A549 (cell line): ENCODE measurements at regions not wholly inside any gene's neighbourhood (a gene's known extent, or its start where the extent isn't known, plus 50 kb on each side); places are given as distances from the start of the nearest gene placed in this dataset.

ENCODE experiments used
- ATAC-seq, 2 experiments: fragments of 200-7000 bp in 1 of 2; fragments of >200 bp in 1 of 2; cut with Nextera tagmentation in 1 of 2; cut with Tn5 transposase in 1 of 2; 3 replicates each; pipeline versions ENCODE4 v1.8.0 to v1.9.1; 2018 to 2020; ENCODE audit warnings: mild to moderate bottlenecking in 1 of 2, moderate library complexity in 1 of 2
- CTCF ChIA-PET: fragments of 300-600 bp; sonication (Branson Sonifier 250); formaldehyde crosslinking; extraction: SDS; loops from one replicate; lab custom pipeline; 2021; ENCODE audit warnings: antibody characterized with exemption, inconsistent platforms; lab: Yijun Ruan, JAX
- POLR2A ChIA-PET: fragments of 350-600 bp; formaldehyde crosslinking; extraction: SDS; loops from one replicate; lab custom pipeline; 2021; ENCODE audit warnings: antibody characterized with exemption, inconsistent platforms; lab: Yijun Ruan, JAX
- DNase-seq, 2 experiments: peaks; one replicate each; pipeline versions ENCODE4 v3.0.0 to v3.0.0-alpha.2; 2011 to 2016; ENCODE audit warnings: low read depth in 1 of 2, low spot score in 1 of 2
- FAIRE-seq: peaks from 2 replicates; lab custom pipeline; 2011; peaks lifted over from hg19 to GRCh38; lab: Jason Lieb, UNC
- H3K27ac ChIP-seq, 2 experiments: fragments of >200 bp; sonication (Bioruptor Twin); formaldehyde crosslinking; 3 replicates each; pipeline ENCODE4 v1.5.1; 2016 to 2017
- H3K4me1 ChIP-seq: fragments of >200 bp; sonication (Bioruptor Twin); formaldehyde crosslinking; 3 replicates; pipeline ENCODE4 v1.6.1; 2016
- H3K4me2 ChIP-seq: fragments of >200 bp; sonication (Bioruptor Twin); formaldehyde crosslinking; 3 replicates; pipeline ENCODE4 v1.6.1; 2016
- H3K4me3 ChIP-seq: fragments of >200 bp; sonication (Bioruptor Twin); formaldehyde crosslinking; 3 replicates; pipeline ENCODE4 v1.5.1; 2016
- H3K9me3 ChIP-seq: fragments of >200 bp; sonication (Bioruptor Twin); formaldehyde crosslinking; 3 replicates; pipeline ENCODE4 v1.6.1; 2016
- CBX2 ChIP-seq: fragments of 200-600 bp; sonication (generic); IDR thresholded peaks from 2 replicates; pipeline ENCODE4 v1.6.1; 2016; ENCODE audit warnings: low read depth, mild to moderate bottlenecking, borderline replicate concordance
- CEBPB ChIP-seq, 2 experiments: fragments of >200 bp in 1 of 2; sonication (Bioruptor Twin) in 1 of 2; formaldehyde crosslinking in 1 of 2; IDR thresholded peaks; 2 replicates each; pipeline ENCODE4 v1.6.1; 2012 to 2016
- CHD2 ChIP-seq: fragments of 150-350 bp; IDR thresholded peaks from 2 replicates; pipeline ENCODE4 v1.6.1; 2014; ENCODE audit warnings: low read length; ENCODE audit not compliant: partially characterized antibody
- CTCF ChIP-seq: fragments of >200 bp; sonication (Bioruptor Twin); formaldehyde crosslinking; IDR thresholded peaks from 3 replicates; pipeline ENCODE4 v1.5.1; 2016
- ELK1 ChIP-seq: fragments of 150-350 bp; IDR thresholded peaks from 2 replicates; pipeline ENCODE4 v1.6.1; 2014; ENCODE audit warnings: low read depth, mild to moderate bottlenecking, low read length
- EP300 ChIP-seq, 2 experiments: fragments of >200 bp; sonication (Bioruptor Twin); formaldehyde crosslinking; IDR thresholded peaks; 2 replicates in 1 of 2; 3 replicates in 1 of 2; pipeline ENCODE4 v1.6.1; 2016 to 2017
- FOSL2 ChIP-seq, 2 experiments: fragments of 450-650 bp in 1 of 2; fragments of >200 bp in 1 of 2; sonication (Bioruptor Twin) in 1 of 2; formaldehyde crosslinking; IDR thresholded peaks; 2 replicates each; pipeline versions ENCODE4 v1.5.0 to v1.6.1; 2016 to 2020; ENCODE audit warnings: mild to moderate bottlenecking in 1 of 2, moderate library complexity in 1 of 2
- HOXA7 ChIP-seq: fragments of 250-450 bp; sonication (Bioruptor Pico); IDR thresholded peaks from 2 replicates; pipeline ENCODE4 v1.5.0; 2020; ENCODE audit warnings: mild to moderate bottlenecking, moderate library complexity
- HOXB5 ChIP-seq: fragments of 250-450 bp; sonication (Bioruptor Pico); IDR thresholded peaks from 2 replicates; pipeline ENCODE4 v1.5.0; 2020; ENCODE audit warnings: mild to moderate bottlenecking, moderate library complexity
- JUNB ChIP-seq: fragments of >200 bp; sonication (Bioruptor Twin); formaldehyde crosslinking; IDR thresholded peaks from 2 replicates; pipeline ENCODE4 v1.6.1; 2016
- MAFK ChIP-seq: fragments of 450-650 bp; IDR thresholded peaks from 2 replicates; pipeline ENCODE4 v1.6.1; 2014; ENCODE audit not compliant: partially characterized antibody
- MAX ChIP-seq: IDR thresholded peaks from 2 replicates; pipeline ENCODE4 v1.6.1; 2012
- MAZ ChIP-seq: fragments of 150-350 bp; IDR thresholded peaks from 2 replicates; pipeline ENCODE4 v1.6.1; 2014; ENCODE audit warnings: antibody characterized with exemption, low read depth, low read length, borderline replicate concordance
- MYC ChIP-seq: IDR thresholded peaks from 2 replicates; pipeline ENCODE4 v1.6.1; 2012; ENCODE audit warnings: mild to moderate bottlenecking, inconsistent platforms, low read length, improper control_type of control experiment, borderline replicate concordance
- PBX3 ChIP-seq: IDR thresholded peaks from 2 replicates; pipeline ENCODE4 v1.6.1; 2012
- PHF8 ChIP-seq: fragments of 200-600 bp; sonication (generic); IDR thresholded peaks from 2 replicates; pipeline ENCODE4 v1.6.1; 2016; ENCODE audit warnings: low read depth, mild to moderate bottlenecking, antibody characterized with exemption, moderate library complexity, borderline replicate concordance
- POLR2A ChIP-seq: IDR thresholded peaks from 2 replicates; pipeline ENCODE4 v1.6.1; 2012; ENCODE audit warnings: mild to moderate bottlenecking, low read length
- POLR2AphosphoS2 ChIP-seq: conservative IDR thresholded peaks from 2 replicates; pipeline ENCODE4 v1.6.1; 2012; ENCODE audit warnings: low read length, improper control_type of control experiment, inconsistent platforms
- RAD21 ChIP-seq, 2 experiments: fragments of >200 bp in 1 of 2; sonication (Bioruptor Twin) in 1 of 2; formaldehyde crosslinking in 1 of 2; IDR thresholded peaks in 1 of 2; conservative IDR thresholded peaks in 1 of 2; 2 replicates in 1 of 2; 3 replicates in 1 of 2; pipeline ENCODE4 v1.6.1; 2012 to 2018; ENCODE audit warnings: inconsistent platforms in 1 of 2
- RARB ChIP-seq: fragments of 250-450 bp; sonication (Bioruptor Pico); IDR thresholded peaks from 2 replicates; pipeline ENCODE4 v1.8.0; 2021; ENCODE audit warnings: mild to moderate bottlenecking, moderate library complexity
- RCOR1 ChIP-seq: fragments of 150-350 bp; IDR thresholded peaks from 2 replicates; pipeline ENCODE4 v1.6.1; 2014; ENCODE audit warnings: antibody characterized with exemption, low read length, low read depth
- REST ChIP-seq: fragments of 200-600 bp; sonication (generic); IDR thresholded peaks from 2 replicates; pipeline ENCODE4 v1.6.1; 2016; ENCODE audit warnings: antibody characterized with exemption, mild to moderate bottlenecking, moderate library complexity
- TP53 ChIP-seq: fragments of 250-450 bp; sonication (Bioruptor Pico); IDR thresholded peaks from 2 replicates; pipeline ENCODE4 v1.5.0; 2021; ENCODE audit warnings: mild to moderate bottlenecking, moderate library complexity
- ZNF302 ChIP-seq: fragments of 250-450 bp; sonication (Bioruptor Pico); IDR thresholded peaks from 2 replicates; pipeline ENCODE4 v1.9.0; 2021; ENCODE audit warnings: inconsistent platforms, mild to moderate bottlenecking, moderate library complexity
- WGBS: methylation state at CpG from one replicate; pipeline ENCODE4 v1.1.6; 2017; ENCODE audit errors: missing lambda C conversion rate; 5-methylcytosine and 5-hydroxymethylcytosine counted together

GRCh38 chr7:116356979-116357378 lies 142.6 kb upstream of the CAV2 start:
- ChIA-PET POLR2A (no interaction called here), CTCF (no interaction called here)
- TF ChIP-seq CHD2 (no peak), EP300 (IDR thresholded peaks at IDR 0.05) (no peak), TP53 (CRISPR knock-in tag) (no peak), REST (no peak), RCOR1 (no peak), RAD21 (conservative IDR thresholded peaks at IDR 0.05 in 1 of 2, IDR thresholded peaks at IDR 0.05 in 1 of 2) (no peak), CEBPB (IDR thresholded peaks at IDR 0.05) (no peak), MAFK (no peak), POLR2A (no peak), ELK1 (no peak), CBX2 (no peak), JUNB (no peak), POLR2AphosphoS2 (no peak), PHF8 (no peak)
- Histone ChIP-seq H3K9me3 (peaks cover 6% of the 10 kb centered on the region; the same call in 2 of the 3 replicates), H3K4me1 (peaks cover 52% of the 10 kb centered on the region), H3K27ac (peak overlapping the region; percentile 84 to 91), H3K4me3 (no peak overlapping the region), H3K4me2 (peak overlapping the region; percentile 81)
- DNase-seq (no peak), FAIRE-seq (no peak), ATAC-seq (no peak)
- 89% methylated on average over 2 of the region's 2 CpGs for WGBS

- POLR2A ChIA-PET, result no interaction called here
- 57% methylated on average over 5 of the region's 5 CpGs for WGBS
- H3K9me3 ChIP-seq, result peaks cover 6% of the 10 kb centered on the region; the same call in 2 of the 3 replicates
- DNase-seq (peak in 1 of 2 experiments; percentile 34), FAIRE-seq (no peak), ATAC-seq (no peak)
- peak overlapping the region; percentile 84 to 91 for H3K27ac ChIP-seq
- CTCF ChIA-PET, result no interaction called here
- H3K4me3 ChIP-seq, result no peak overlapping the region
- H3K4me2 ChIP-seq, result peak overlapping the region; percentile 81
- H3K4me1 ChIP-seq, result peaks cover 52% of the 10 kb centered on the region
- TF ChIP-seq FOSL2 (IDR thresholded peaks at IDR 0.05), result no peak
- TF ChIP-seq FOSL2 (CRISPR knock-in tag; IDR thresholded peaks at IDR 0.05), result peak; percentile 68
- no peak for TF ChIP-seq MAZ
- TF ChIP-seq MAX, result peak; percentile 37; the same call in 1 of the 2 replicates
- TF ChIP-seq ZNF302 (CRISPR knock-in tag), result no peak
- no peak for TF ChIP-seq POLR2AphosphoS2
- no peak for TF ChIP-seq HOXB5 (CRISPR knock-in tag)
- no peak for TF ChIP-seq CHD2
- no peak for TF ChIP-seq MYC
- TF ChIP-seq CTCF, result no peak
- no peak for TF ChIP-seq RARB
- no peak for TF ChIP-seq PBX3
- TF ChIP-seq HOXA7 (CRISPR knock-in tag), result no peak
- TF ChIP-seq MAFK, result no peak
Measured at GRCh38 chr7:116357781-116358670, 141.5 kb upstream of the CAV2 start.
